Right lobe of liver (tissue), 4 donors: ENCODE measurements at regions not wholly inside any gene's neighbourhood (a gene's known extent, or its start where the extent isn't known, plus 50 kb on each side); places are given as distances from the start of the nearest gene placed in this dataset.

ENCODE experiments used
- POLR2A ChIP-seq: fragments of 450-650 bp; IDR thresholded peaks from one replicate; pipeline ENCODE4 v1.6.1; 2017; ENCODE audit warnings: antibody characterized with exemption, mild to moderate bottlenecking
- TF ChIP-seq, protein P1 (sequence below), 4 donors: fragments of 200-600 bp in 3 of 4; fragments of 450-650 bp in 1 of 4; IDR thresholded peaks; one replicate each; pipeline versions ENCODE4 v1.5.1 to v1.8.0; 2016 to 2022; ENCODE audit warnings: antibody characterized with exemption in 4 of 4, mild to moderate bottlenecking in 2 of 4
- donor health status: DM: no; HTN: no; CAD: no.
- donor health status: DM: no; HTN: no; CAD: no.
- donor health status: DM: no; HTN: yes; CAD: no.

DNA sequence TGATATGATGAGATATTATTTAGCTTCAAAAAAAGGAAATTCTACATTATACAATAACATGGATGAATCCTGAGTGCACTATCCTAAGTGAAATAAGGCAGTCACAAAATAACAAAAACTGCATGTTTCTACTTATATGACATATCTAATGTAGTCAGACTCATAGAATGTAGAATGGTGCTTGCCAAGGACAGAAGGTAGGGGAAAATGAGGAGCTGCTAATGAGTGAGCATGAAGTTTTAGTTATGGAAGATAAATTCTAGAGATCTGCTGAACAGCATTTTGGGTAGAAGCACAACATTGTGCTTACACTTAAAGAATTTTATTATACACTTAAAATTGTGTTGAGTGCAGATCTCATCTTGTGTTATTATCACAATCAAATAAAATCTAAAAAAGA lies 812.4 kb downstream of the KCTD16 start:
- TF ChIP-seq POLR2A = no peak
- TF ChIP-seq, protein P1, sequence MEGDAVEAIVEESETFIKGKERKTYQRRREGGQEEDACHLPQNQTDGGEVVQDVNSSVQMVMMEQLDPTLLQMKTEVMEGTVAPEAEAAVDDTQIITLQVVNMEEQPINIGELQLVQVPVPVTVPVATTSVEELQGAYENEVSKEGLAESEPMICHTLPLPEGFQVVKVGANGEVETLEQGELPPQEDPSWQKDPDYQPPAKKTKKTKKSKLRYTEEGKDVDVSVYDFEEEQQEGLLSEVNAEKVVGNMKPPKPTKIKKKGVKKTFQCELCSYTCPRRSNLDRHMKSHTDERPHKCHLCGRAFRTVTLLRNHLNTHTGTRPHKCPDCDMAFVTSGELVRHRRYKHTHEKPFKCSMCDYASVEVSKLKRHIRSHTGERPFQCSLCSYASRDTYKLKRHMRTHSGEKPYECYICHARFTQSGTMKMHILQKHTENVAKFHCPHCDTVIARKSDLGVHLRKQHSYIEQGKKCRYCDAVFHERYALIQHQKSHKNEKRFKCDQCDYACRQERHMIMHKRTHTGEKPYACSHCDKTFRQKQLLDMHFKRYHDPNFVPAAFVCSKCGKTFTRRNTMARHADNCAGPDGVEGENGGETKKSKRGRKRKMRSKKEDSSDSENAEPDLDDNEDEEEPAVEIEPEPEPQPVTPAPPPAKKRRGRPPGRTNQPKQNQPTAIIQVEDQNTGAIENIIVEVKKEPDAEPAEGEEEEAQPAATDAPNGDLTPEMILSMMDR (IDR thresholded peaks at IDR 0.05) = no peak
